D721Med (cell line): ENCODE measurements at regions not wholly inside any gene's neighbourhood (a gene's known extent, or its start where the extent isn't known, plus 50 kb on each side); places are given as distances from the start of the nearest gene placed in this dataset.

ENCODE experiments used
- DNase-seq: peaks from one replicate; pipeline ENCODE4 v3.0.0; 2011; ENCODE audit warnings: low spot score; ENCODE audit not compliant: insufficient read length
- FAIRE-seq: peaks from 2 replicates; lab custom pipeline; 2011; peaks lifted over from hg19 to GRCh38; lab: Jason Lieb, UNC
- TF ChIP-seq, protein P1 (sequence below): IDR thresholded peaks from 2 replicates; pipeline ENCODE4 v1.5.1; 2012; ENCODE audit warnings: mild to moderate bottlenecking, control low read depth; ENCODE audit not compliant: insufficient read depth; ENCODE audit errors: missing control alignments

DNA sequence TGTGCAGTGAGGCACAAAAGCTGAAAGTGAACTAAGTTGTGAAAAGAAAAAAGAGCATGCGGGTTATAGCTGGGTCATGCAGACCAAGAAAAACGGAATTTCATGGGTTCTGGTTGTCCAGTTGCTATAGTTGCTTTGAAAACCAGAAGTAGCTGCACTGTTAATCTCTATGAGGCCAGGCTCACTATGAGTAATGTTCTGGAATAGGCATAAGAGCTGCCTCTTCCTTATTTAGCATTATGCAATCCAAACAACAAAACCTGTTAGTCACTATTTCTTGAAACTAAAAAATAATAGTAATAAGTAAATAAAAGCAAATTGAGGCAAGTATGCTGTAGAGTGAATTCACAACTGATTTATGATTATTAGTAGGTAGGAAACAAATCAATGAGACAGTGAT, 1383.7 kb downstream of the MRPL39 start:
- TF ChIP-seq, protein P1, sequence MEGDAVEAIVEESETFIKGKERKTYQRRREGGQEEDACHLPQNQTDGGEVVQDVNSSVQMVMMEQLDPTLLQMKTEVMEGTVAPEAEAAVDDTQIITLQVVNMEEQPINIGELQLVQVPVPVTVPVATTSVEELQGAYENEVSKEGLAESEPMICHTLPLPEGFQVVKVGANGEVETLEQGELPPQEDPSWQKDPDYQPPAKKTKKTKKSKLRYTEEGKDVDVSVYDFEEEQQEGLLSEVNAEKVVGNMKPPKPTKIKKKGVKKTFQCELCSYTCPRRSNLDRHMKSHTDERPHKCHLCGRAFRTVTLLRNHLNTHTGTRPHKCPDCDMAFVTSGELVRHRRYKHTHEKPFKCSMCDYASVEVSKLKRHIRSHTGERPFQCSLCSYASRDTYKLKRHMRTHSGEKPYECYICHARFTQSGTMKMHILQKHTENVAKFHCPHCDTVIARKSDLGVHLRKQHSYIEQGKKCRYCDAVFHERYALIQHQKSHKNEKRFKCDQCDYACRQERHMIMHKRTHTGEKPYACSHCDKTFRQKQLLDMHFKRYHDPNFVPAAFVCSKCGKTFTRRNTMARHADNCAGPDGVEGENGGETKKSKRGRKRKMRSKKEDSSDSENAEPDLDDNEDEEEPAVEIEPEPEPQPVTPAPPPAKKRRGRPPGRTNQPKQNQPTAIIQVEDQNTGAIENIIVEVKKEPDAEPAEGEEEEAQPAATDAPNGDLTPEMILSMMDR = no peak
- DNase-seq (no peak), FAIRE-seq (no peak)

GRCh38 chr21:24222676-24223075, 1384.6 kb downstream of the MRPL39 start:
- TF ChIP-seq, protein P1 = no peak
- FAIRE-seq = no peak
- no peak for DNase-seq

GRCh38 chr21:24220446-24220845, 1386.8 kb downstream of the MRPL39 start:
- no peak for FAIRE-seq
- DNase-seq = no peak
- TF ChIP-seq, protein P1 = no peak

GRCh38 chr21:24217151-24217550, 1390.1 kb downstream of the MRPL39 start:
- DNase-seq (no peak), FAIRE-seq (no peak)
- TF ChIP-seq, protein P1 = no peak

DNA sequence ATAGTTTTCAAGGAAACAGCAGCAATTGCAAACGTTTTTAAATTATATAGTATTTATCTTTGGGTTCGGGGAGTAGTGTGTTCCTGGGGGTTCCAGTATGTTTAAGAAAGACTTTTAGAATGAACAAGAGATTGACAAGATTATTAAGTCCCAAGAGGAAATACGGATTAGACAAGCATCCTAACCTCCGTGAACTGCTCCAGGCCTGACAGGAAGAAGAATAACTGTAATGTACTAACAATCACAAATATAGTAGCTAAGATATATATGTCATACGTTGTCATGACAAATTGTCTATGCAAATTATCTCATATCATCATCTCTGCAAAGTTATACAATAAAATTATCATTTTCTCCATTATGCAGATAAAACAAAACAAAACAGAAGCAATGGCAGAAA, 1397.2 kb downstream of the MRPL39 start:
- DNase-seq (no peak), FAIRE-seq (no peak)
- TF ChIP-seq, protein P1 = no peak

DNA sequence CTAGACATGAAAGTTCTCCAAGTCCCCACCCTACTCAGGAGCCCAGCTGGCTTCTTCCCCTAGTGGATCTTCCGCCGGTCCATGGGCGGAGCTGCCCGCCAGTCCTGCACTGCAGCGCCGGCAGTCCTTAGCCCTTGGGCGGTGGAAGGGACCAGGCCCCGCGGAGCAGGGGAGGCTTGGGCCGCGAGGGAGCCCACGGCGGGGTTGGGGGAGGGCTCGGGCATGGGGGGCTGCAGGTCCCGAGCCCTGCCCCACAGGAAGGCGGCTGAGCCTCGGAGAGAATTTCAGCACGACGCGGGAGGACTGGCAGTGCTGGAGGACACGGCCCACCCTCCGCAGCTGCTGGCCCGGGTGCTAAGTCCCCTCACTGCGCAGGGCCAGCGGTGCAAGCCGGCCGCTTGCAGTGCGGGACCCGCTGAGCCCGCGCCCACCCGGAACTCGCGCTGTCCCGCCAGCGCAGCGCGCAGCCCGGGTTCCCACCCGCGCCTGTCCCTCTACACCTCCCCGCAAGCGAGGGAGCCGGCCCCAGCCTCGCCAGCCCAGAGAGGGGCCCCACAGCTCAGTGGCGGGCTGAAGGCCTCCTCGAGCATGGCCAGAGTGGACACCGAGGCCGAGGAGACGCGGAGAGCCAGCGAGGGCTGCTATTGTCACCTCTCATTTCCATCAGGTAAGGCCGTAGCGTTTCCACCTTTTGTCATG, 1398.6 kb downstream of the MRPL39 start:
- DNase-seq (no peak), FAIRE-seq (no peak)
- TF ChIP-seq, protein P1 = no peak

GRCh38 chr21:24205319-24205718, 1402.0 kb downstream of the MRPL39 start:
- FAIRE-seq (no peak), DNase-seq (no peak)
- TF ChIP-seq, protein P1 = no peak
